Nephron (organoid): ENCODE measurements at regions not wholly inside any gene's neighbourhood (a gene's known extent, or its start where the extent isn't known, plus 50 kb on each side); places are given as distances from the start of the nearest gene placed in this dataset.

Experiments used
- H3K27ac Mint-ChIP-seq, 3 experiments: 2 replicates each; pipeline ENCODE4 v1.8.0; 2020; ENCODE audit warnings: mixed read lengths in 3 of 3, mild to moderate bottlenecking in 2 of 3, moderate library complexity in 1 of 3
- H3K27me3 Mint-ChIP-seq: 2 replicates; pipeline ENCODE4 v1.8.0; 2021; ENCODE audit warnings: low read depth, mild to moderate bottlenecking, moderate library complexity, mixed read lengths
- H3K36me3 Mint-ChIP-seq: 2 replicates; pipeline ENCODE4 v1.8.0; 2020; ENCODE audit warnings: low read depth, mixed read lengths
- H3K4me1 Mint-ChIP-seq: 2 replicates; pipeline ENCODE4 v1.8.0; 2020; ENCODE audit warnings: mixed read lengths
- H3K4me3 Mint-ChIP-seq, 3 experiments: 2 replicates each; pipeline ENCODE4 v1.8.0; 2020; ENCODE audit warnings: mild to moderate bottlenecking in 3 of 3, mixed read lengths in 3 of 3, moderate library complexity in 2 of 3
- H3K9me3 Mint-ChIP-seq: 2 replicates; pipeline ENCODE4 v1.8.0; 2020; ENCODE audit warnings: mixed read lengths
- CTCF ChIP-seq, 3 experiments: fragments of 200-600 bp; sonication (generic); IDR thresholded peaks; one replicate each; pipeline ENCODE4 v1.5.0; 2021; ENCODE audit warnings: antibody characterized with exemption in 3 of 3; ENCODE audit not compliant: unreplicated experiment in 3 of 3

- H3K36me3 Mint-ChIP-seq, result no peaks in the 10 kb centered on the region
- H3K4me1 Mint-ChIP-seq, result peaks cover 27% of the 10 kb centered on the region
- no peak overlapping the region for H3K4me3 Mint-ChIP-seq
- H3K27me3 Mint-ChIP-seq, result peaks cover 23% of the 10 kb centered on the region
- no peaks in the 10 kb centered on the region for H3K9me3 Mint-ChIP-seq
- H3K27ac Mint-ChIP-seq, result no peak overlapping the region
- no peak for TF ChIP-seq CTCF (IDR thresholded peaks at IDR 0.05; ENCODE audit: unreplicated experiment in 3 of 3)
Measured at GRCh38 chr9:129272348-129273025, 94.4 kb upstream of the IER5L start.

GRCh38 chr9:129270903-129271431 lies 92.9 kb upstream of the IER5L start:
- Mint-ChIP-seq H3K36me3 (no peaks in the 10 kb centered on the region), H3K9me3 (no peaks in the 10 kb centered on the region), H3K27me3 (peaks cover 11% of the 10 kb centered on the region), H3K4me1 (peaks cover 16% of the 10 kb centered on the region), H3K27ac (peak overlapping the region; percentile 33 to 84 (median 55)), H3K4me3 (no peak overlapping the region)
- no peak for TF ChIP-seq CTCF (IDR thresholded peaks at IDR 0.05; ENCODE audit: unreplicated experiment in 3 of 3)

GRCh38 chr9:129270205-129270604 lies 92.1 kb upstream of the IER5L start:
- peaks cover 11% of the 10 kb centered on the region for H3K27me3 Mint-ChIP-seq
- TF ChIP-seq CTCF (IDR thresholded peaks at IDR 0.05; ENCODE audit: unreplicated experiment in 3 of 3), result no peak
- H3K4me1 Mint-ChIP-seq, result peaks cover 16% of the 10 kb centered on the region
- H3K36me3 Mint-ChIP-seq, result no peaks in the 10 kb centered on the region
- H3K9me3 Mint-ChIP-seq, result no peaks in the 10 kb centered on the region
- no peak overlapping the region for H3K27ac Mint-ChIP-seq
- no peak overlapping the region for H3K4me3 Mint-ChIP-seq

GRCh38 chr9:129267141-129267540 lies 89.1 kb upstream of the IER5L start:
- no peaks in the 10 kb centered on the region for H3K9me3 Mint-ChIP-seq
- H3K27ac Mint-ChIP-seq, result no peak overlapping the region
- H3K36me3 Mint-ChIP-seq, result no peaks in the 10 kb centered on the region
- no peak overlapping the region for H3K4me3 Mint-ChIP-seq
- no peak for TF ChIP-seq CTCF (IDR thresholded peaks at IDR 0.05; ENCODE audit: unreplicated experiment in 3 of 3)
- peaks cover 16% of the 10 kb centered on the region for H3K4me1 Mint-ChIP-seq
- H3K27me3 Mint-ChIP-seq, result peaks cover 17% of the 10 kb centered on the region

DNA sequence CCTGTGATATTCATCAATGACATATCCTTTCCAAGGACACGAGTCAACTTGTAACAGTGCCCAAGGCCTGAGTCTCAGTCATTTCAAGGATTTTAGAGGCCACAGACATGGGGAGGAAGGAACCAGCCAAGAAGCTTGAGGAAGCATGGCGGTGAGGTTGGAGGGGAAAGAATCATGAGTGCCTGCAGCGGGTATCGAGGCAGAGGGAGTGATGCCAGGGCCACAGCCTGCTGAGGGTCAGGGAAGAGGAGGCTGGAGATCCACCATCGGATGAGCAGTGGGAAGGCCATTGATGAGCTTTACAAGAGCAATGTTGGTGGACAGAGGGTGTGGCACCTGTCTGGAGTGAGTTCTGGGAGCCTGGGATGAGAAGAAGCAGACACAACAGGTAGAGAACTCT lies 88.5 kb upstream of the IER5L start:
- Mint-ChIP-seq H3K9me3 (no peaks in the 10 kb centered on the region), H3K36me3 (no peaks in the 10 kb centered on the region), H3K27ac (no peak overlapping the region), H3K4me1 (peaks cover 12% of the 10 kb centered on the region), H3K4me3 (no peak overlapping the region), H3K27me3 (peaks cover 20% of the 10 kb centered on the region)
- no peak for TF ChIP-seq CTCF (IDR thresholded peaks at IDR 0.05; ENCODE audit: unreplicated experiment in 3 of 3)

GRCh38 chr9:129264388-129264787 lies 86.3 kb upstream of the IER5L start:
- Mint-ChIP-seq H3K9me3 (no peaks in the 10 kb centered on the region), H3K36me3 (no peaks in the 10 kb centered on the region), H3K27ac (no peak overlapping the region), H3K27me3 (peaks cover 24% of the 10 kb centered on the region), H3K4me3 (no peak overlapping the region), H3K4me1 (peaks cover 10% of the 10 kb centered on the region)
- TF ChIP-seq CTCF (IDR thresholded peaks at IDR 0.05; ENCODE audit: unreplicated experiment in 3 of 3), result no peak
